ENCODE measurements at regions not wholly inside any gene's neighbourhood (a gene's known extent, or its start where the extent isn't known, plus 50 kb on each side); places are given as distances from the start of the nearest gene placed in this dataset.
"Not testable (repeated sequence)": the region's sequence is repeated elsewhere in the genome, so short reads cannot be mapped to it uniquely, and the experiment has no call there.

DNA sequence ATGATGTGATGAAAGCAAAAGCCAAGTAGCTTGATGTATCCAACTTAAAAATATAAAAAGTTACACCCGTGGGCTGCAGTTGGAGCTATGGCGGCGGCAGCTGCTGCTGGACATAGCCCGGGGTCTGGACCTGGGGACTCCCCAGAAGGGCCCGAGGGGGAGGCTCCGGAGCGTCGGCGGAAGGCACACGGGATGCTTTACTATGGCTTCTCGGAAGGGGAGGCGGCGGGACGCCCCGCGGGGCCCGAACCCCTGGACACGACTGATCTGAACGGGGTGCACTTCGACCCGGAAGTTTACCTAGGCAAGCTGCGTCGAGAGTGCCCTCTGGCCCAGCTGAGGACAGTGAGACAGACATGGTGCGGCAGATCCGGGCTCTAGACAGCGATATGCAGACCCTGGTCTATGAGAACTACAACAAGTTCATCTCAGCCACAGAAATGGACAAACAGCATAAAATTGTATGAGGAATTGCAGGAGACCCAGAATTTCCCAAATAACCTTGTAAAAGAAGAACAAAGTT is 109.5 kb upstream of the EEF2KMT start:
- Histone ChIP-seq H2AFZ (no peak overlapping the region), H3K27me3 (replicated peaks; ENCODE audit: insufficient read depth) (no peaks in the 10 kb centered on the region), H3K79me2 (ENCODE audit: insufficient read depth) (no peaks in the 10 kb centered on the region), H3K4me1 (ENCODE audit: insufficient read depth) (no peaks in the 10 kb centered on the region), H3K9me3 (ENCODE audit: low read depth) (no peaks in the 10 kb centered on the region), H4K20me1 (ENCODE audit: insufficient read depth) (no peaks in the 10 kb centered on the region), H3K9me2 (ENCODE audit: insufficient read depth) (no peaks in the 10 kb centered on the region), H3K9ac (no peak overlapping the region), H3K4me2 (ENCODE audit: unreplicated experiment) (no peak overlapping the region), H3K27ac (no peak overlapping the region), H3K36me3 (ENCODE audit: low read depth) (no peaks in the 10 kb centered on the region), H3F3A (ENCODE audit: insufficient read depth) (no peaks in the 10 kb centered on the region), H3K4me3 (no peak overlapping the region)
- 65 to 70% methylated on average over 26 of the region's 26 CpGs for WGBS, 2 experiments (ENCODE audit: low coverage in 1 of 2, low lambda C conversion rate in 2 of 2, missing lambda C conversion rate in 2 of 2)
- TF ChIP-seq EZH2 (IDR thresholded peaks at IDR 0.05; ENCODE audit: insufficient read depth, poor library complexity, severe bottlenecking), result no peak
- no peak for TF ChIP-seq EZH2phosphoT487 (IDR thresholded peaks at IDR 0.05; ENCODE audit: insufficient read depth, low read depth)
- DNase-seq, result no peak
- in situ Hi-C loops (cut with MboI), result no loop called here

DNA sequence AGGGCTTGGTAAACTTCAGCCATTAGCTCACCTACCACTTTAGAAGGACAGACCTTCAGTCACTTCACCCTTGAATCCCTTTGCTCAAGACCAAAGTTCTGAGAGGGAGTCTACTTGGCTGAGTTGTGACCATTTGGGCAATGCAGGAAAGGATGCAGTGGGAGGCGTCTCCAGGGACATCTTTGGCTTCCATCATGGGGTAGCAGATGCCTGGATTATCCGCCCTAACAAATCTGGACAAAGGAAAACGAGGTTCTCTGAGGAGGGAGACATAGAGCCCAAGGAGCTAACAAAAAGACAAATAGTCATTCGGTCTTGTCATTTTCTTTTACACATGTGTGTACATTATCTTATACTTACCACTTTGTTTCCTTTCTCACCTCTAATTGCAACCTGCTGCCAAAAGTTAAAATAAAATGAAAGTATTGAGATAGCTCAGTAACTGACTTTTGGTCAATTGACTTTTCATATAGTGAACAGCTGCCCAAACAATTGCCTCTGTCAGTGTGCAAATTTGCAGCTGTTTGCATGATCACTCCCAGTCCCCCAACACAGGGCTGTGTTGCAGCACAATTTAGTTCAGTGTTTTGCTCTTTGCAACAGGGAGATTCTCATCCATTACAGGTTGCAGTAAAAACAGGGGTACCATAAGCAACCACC is 108.9 kb upstream of the EEF2KMT start:
- H2AFZ ChIP-seq, result no peak overlapping the region
- no peak for DNase-seq
- H3K4me1 ChIP-seq (ENCODE audit: insufficient read depth), result no peaks in the 10 kb centered on the region
- no peaks in the 10 kb centered on the region for H4K20me1 ChIP-seq (ENCODE audit: insufficient read depth)
- no peaks in the 10 kb centered on the region for H3K9me2 ChIP-seq (ENCODE audit: insufficient read depth)
- no peaks in the 10 kb centered on the region for H3K79me2 ChIP-seq (ENCODE audit: insufficient read depth)
- no peaks in the 10 kb centered on the region for H3K27me3 ChIP-seq (replicated peaks; ENCODE audit: insufficient read depth)
- WGBS, 2 experiments (ENCODE audit: low coverage in 1 of 2, low lambda C conversion rate in 2 of 2, missing lambda C conversion rate in 2 of 2), result 14 to 20% methylated on average over 4 of the region's 4 CpGs
- H3K36me3 ChIP-seq (ENCODE audit: low read depth), result no peaks in the 10 kb centered on the region
- H3F3A ChIP-seq (ENCODE audit: insufficient read depth), result no peaks in the 10 kb centered on the region
- in situ Hi-C loops (cut with MboI), result no loop called here
- no peak overlapping the region for H3K27ac ChIP-seq
- H3K4me3 ChIP-seq, result no peak overlapping the region
- H3K9me3 ChIP-seq (ENCODE audit: low read depth), result no peaks in the 10 kb centered on the region
- H3K9ac ChIP-seq, result no peak overlapping the region
- H3K4me2 ChIP-seq (ENCODE audit: unreplicated experiment), result no peak overlapping the region
- TF ChIP-seq EZH2 (IDR thresholded peaks at IDR 0.05; ENCODE audit: insufficient read depth, poor library complexity, severe bottlenecking) (no peak), EZH2phosphoT487 (IDR thresholded peaks at IDR 0.05; ENCODE audit: insufficient read depth, low read depth) (no peak)

DNA sequence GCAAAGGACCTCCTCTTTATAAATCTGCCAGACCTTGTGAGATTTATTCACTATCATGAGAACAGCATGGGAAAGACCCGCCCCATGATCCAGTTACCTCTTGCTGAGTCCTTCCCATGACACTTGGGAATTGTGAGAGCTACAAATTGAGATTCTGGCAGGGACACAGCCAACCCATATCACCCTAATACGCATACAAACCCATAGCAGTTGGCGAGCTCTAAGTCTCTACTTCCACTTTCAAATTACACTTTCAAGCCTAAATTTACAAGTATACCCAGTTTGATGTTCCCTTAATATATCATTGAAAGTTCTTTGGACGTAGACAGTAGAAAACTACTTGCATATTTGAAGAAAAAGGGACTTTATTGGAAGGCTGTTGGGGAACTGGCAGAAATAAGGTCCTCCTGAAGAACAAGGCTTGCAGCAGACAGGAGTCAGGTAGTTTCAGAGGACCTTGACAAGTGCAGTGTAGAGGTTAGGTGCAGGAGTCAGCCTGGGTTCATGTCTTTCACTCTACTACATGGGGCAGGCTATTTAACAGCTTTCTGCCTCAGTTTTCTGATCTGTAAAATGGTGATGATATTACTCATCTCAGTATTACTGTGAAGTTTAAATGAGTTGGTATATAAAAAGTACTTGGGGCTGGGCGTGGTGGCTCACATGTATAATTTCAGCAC is 107.9 kb upstream of the EEF2KMT start:
- Histone ChIP-seq H3K4me1 (ENCODE audit: insufficient read depth) (no peaks in the 10 kb centered on the region), H3K4me2 (ENCODE audit: unreplicated experiment) (no peak overlapping the region), H3K36me3 (ENCODE audit: low read depth) (no peaks in the 10 kb centered on the region), H3K27me3 (replicated peaks; ENCODE audit: insufficient read depth) (no peaks in the 10 kb centered on the region), H3K79me2 (ENCODE audit: insufficient read depth) (no peaks in the 10 kb centered on the region), H3K4me3 (no peak overlapping the region), H3F3A (ENCODE audit: insufficient read depth) (no peaks in the 10 kb centered on the region), H3K9ac (no peak overlapping the region), H3K27ac (no peak overlapping the region), H4K20me1 (ENCODE audit: insufficient read depth) (no peaks in the 10 kb centered on the region), H2AFZ (no peak overlapping the region), H3K9me3 (ENCODE audit: low read depth) (no peaks in the 10 kb centered on the region), H3K9me2 (ENCODE audit: insufficient read depth) (no peaks in the 10 kb centered on the region)
- no peak for TF ChIP-seq EZH2 (IDR thresholded peaks at IDR 0.05; ENCODE audit: insufficient read depth, poor library complexity, severe bottlenecking)
- no peak for TF ChIP-seq EZH2phosphoT487 (IDR thresholded peaks at IDR 0.05; ENCODE audit: insufficient read depth, low read depth)
- 10 to 16% methylated on average over 5 of the region's 5 CpGs for WGBS, 2 experiments (ENCODE audit: low coverage in 1 of 2, low lambda C conversion rate in 2 of 2, missing lambda C conversion rate in 2 of 2)
- DNase-seq, result no peak
- in situ Hi-C loops (cut with MboI), result no loop called here

DNA sequence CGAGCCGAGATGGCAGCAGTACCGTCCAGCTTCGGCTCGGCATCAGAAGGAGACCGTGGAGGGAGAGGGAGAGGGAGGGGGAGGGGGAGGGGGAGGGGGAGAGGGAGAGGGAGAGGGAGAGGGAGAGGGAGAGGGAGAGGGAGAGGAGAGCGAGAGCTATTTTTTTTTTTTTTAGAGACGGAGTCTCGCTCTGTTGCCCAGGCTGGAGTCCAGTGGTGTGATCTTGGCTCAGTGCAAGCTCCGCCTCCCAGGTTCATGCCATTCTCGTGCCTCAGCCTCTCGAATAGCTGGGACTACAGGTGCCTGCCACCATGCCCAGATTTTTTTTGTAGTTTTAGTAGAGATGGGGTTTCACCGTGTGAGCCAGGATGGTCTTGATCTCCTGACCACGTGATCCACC is 106.1 kb upstream of the EEF2KMT start:
- H3K79me2 ChIP-seq (ENCODE audit: insufficient read depth); in situ Hi-C loops (cut with MboI); H3K9me3 ChIP-seq (ENCODE audit: low read depth); H3K9ac ChIP-seq; H3K4me3 ChIP-seq; H3K4me2 ChIP-seq (ENCODE audit: unreplicated experiment); H3F3A ChIP-seq (ENCODE audit: insufficient read depth); H3K9me2 ChIP-seq (ENCODE audit: insufficient read depth); H2AFZ ChIP-seq; DNase-seq; H3K4me1 ChIP-seq (ENCODE audit: insufficient read depth); H4K20me1 ChIP-seq (ENCODE audit: insufficient read depth); H3K27ac ChIP-seq; H3K36me3 ChIP-seq (ENCODE audit: low read depth); H3K27me3 ChIP-seq (replicated peaks; ENCODE audit: insufficient read depth): not testable (repeated sequence)
- WGBS, 2 experiments (ENCODE audit: low coverage in 1 of 2, low lambda C conversion rate in 2 of 2, missing lambda C conversion rate in 2 of 2), result 80 to 82% methylated on average over 10 to 14 of the region's 14 CpGs

All from GM23248 (cell line).